ENCODE measurements at regions not wholly inside any gene's neighbourhood (a gene's known extent, or its start where the extent isn't known, plus 50 kb on each side); places are given as distances from the start of the nearest gene placed in this dataset.
A peak's percentile ranks its signal among the peaks of the same experiment; 100 is the strongest.

DNA sequence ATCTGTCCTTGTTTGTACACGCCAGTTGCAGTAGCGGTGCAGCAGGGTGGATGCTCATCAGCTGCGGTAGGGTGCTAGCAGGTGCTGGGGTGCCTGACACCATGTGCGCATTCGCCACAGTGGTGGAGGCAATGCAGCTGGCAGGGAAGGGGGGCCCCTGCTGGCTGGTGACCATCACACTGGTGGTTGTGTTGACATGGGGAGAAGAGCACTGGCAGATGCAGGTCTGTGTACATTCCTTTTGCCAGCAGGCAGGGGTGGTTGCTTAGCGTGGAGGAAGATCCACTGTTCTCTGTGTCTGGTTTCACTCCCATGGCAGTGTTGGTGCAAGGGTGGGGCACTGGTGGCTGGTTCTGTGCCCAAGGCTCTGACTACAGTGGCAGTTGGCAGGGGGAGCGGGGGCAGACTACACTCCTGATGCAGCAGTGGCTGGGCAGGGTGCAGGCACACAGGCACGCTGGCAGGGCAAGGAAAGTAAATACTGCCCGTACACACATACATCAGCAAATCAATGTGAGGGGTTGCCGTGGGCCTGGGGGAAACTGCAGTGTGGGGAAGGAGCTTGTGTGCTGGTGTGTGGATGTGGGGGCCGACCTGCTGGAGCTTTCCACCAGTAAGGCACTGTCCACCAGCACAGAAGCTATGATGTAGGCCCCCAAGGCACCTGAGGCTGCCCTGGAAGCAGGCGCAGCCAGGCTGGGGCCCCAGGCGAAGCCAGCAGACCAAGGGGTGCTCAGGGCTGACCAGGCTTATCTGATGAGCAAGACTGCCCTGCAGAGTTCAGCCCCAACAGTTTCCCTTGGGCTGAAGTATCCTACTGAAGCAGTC lies 87.2 kb upstream of the UNC5B start:
- ATAC-seq (ENCODE audit: low read depth): no peak
- no peak overlapping the region for H3K27ac Mint-ChIP-seq
- H3K4me3 Mint-ChIP-seq: no peak overlapping the region
- no peak for DNase-seq
- H3K27me3 Mint-ChIP-seq: peaks cover 36% of the 10 kb centered on the region
- H3K9me3 Mint-ChIP-seq: no peaks in the 10 kb centered on the region
- POLR2A ChIA-PET: no interaction called here
- no peaks in the 10 kb centered on the region for H3K36me3 Mint-ChIP-seq
- peaks cover 9% of the 10 kb centered on the region for H3K4me1 Mint-ChIP-seq

DNA sequence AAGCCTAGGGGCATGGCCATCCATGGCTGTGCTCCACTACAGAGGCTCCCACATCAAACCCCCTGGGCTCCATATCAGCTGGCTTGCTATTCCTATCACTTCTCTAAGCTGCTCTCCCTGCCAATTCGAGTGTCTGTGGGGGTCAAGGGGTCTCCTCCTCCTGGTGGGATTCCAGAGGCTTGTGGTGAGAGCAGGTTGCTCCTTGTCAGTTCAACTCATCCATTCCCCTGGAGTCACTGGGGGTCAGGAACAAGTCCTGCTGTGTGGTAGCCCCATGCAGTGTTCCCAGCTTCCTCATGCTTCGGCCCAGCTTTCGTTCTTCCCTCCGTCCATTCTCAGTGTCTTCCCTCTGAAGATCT lies 86.6 kb upstream of the UNC5B start:
- H3K4me1 Mint-ChIP-seq: peaks cover 9% of the 10 kb centered on the region

DNA sequence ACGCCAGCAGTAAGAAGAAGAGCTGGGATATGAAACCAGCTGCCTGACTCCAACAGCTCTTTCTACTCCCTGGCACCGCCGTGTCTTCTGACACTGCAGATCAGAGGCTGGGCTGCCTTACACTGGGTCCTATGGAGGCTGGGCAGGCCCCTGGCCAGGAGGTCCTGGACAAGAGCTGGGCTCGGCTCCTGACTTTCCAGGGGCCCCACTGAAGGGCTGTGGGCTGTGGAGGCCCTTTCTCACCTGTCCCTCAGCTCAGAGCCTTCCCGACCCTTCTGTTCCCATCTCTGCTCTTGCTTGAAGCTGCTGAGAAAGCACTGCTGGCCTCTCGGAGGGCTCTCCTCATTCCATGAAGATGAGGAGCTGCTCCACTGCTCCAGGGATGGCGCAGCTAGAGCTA lies 85.9 kb upstream of the UNC5B start:
- ATAC-seq (ENCODE audit: low read depth) (no peak), DNase-seq (no peak)
- Mint-ChIP-seq H3K27ac (no peak overlapping the region), H3K36me3 (no peaks in the 10 kb centered on the region), H3K9me3 (no peaks in the 10 kb centered on the region), H3K4me1 (peaks cover 9% of the 10 kb centered on the region), H3K27me3 (peaks cover 35% of the 10 kb centered on the region), H3K4me3 (no peak overlapping the region)
- POLR2A ChIA-PET: no interaction called here

More for the DNA sequence above, 86.6 kb upstream of the UNC5B start:
- H3K4me3 Mint-ChIP-seq: no peak overlapping the region
- no peak for DNase-seq
- POLR2A ChIA-PET: no interaction called here
- H3K36me3 Mint-ChIP-seq: no peaks in the 10 kb centered on the region
- H3K9me3 Mint-ChIP-seq: no peaks in the 10 kb centered on the region
- no peak for ATAC-seq (ENCODE audit: low read depth)
- peaks cover 39% of the 10 kb centered on the region for H3K27me3 Mint-ChIP-seq
- no peak overlapping the region for H3K27ac Mint-ChIP-seq

DNA sequence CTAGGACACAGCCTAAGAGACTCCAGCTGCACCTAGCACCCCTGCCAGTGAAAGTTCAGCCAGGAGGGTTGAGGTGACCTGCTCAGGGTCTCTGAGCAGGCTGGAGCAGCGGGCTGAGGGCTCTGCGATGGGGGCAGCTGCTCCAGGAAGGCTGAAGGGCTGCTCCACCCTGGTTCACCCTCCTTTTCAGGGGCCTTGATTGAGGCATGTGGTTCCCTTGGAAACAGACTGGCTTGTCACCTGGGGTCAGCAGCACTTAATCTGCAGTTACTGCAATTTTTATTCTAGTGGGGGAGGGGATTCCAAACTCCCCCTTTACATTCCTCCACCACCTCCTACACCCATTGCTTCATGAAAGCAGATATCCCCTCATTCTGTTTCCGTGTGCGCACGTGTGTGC lies 85.3 kb upstream of the UNC5B start:
- Mint-ChIP-seq H3K36me3 (no peaks in the 10 kb centered on the region), H3K4me1 (peaks cover 9% of the 10 kb centered on the region), H3K27me3 (peaks cover 30% of the 10 kb centered on the region), H3K27ac (no peak overlapping the region), H3K4me3 (no peak overlapping the region), H3K9me3 (no peaks in the 10 kb centered on the region)
- ATAC-seq (ENCODE audit: low read depth) (no peak), DNase-seq (no peak)
- POLR2A ChIA-PET: no interaction called here

DNA sequence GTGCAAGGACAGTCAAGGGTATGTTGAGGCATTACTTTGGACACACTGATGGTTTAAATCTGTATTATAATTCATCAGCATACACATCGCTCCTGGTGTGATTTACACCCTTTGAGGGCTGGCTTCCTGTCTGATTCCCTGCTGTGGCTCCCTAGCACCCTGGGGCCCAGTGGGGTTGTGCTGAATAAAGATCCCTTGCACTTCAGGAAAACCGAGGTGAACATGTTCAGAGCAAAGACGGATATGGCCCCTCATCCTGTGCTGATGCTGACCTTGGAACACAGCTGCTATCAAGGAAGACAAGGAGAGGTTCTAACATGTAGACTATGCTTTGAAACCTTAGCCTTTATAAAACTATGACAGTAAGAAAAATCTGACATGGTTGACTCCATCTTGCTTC lies 84.6 kb upstream of the UNC5B start:
- no peak overlapping the region for H3K4me3 Mint-ChIP-seq
- no peaks in the 10 kb centered on the region for H3K36me3 Mint-ChIP-seq
- POLR2A ChIA-PET: interaction anchor here (0.6 kb wide), 1 partner anchor 1917 kb away, joined by 3 read pairs; no protein-coding TSS in a partner anchor
- H3K27ac Mint-ChIP-seq: no peak overlapping the region
- ATAC-seq (ENCODE audit: low read depth) (no peak), DNase-seq (no peak)
- H3K9me3 Mint-ChIP-seq: no peaks in the 10 kb centered on the region
- H3K27me3 Mint-ChIP-seq: peaks cover 26% of the 10 kb centered on the region
- peaks cover 13% of the 10 kb centered on the region for H3K4me1 Mint-ChIP-seq

DNA sequence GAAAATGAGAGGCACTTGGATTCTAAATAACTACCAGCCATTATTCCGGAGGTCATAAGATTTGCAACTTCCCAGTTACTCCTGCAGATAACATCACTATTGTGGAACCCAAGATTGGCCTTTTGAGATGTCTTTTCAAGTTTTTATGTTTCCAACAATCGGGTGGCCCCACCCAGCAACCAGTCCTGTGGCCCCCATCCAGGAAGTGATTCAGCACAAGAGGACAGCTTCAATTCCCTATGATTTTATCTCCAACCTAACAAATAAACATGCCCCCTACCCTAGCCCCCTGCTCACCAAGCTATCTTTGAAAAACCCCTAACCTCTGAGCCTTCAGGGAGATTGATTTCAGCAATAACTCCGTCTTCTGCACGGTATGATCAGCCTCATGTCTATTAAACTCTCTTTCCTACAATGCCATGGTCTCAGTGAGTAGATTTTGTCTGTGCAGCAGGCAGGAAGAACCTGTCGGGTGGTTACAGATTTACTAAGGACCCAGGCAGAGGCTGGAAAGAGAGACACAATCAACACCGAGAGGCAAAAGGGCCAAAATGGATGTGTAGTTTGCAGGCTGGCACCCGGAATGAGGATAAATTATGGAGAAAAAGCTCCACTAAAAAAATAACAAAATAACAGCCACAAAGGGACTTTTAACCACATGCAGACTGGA lies 83.9 kb upstream of the UNC5B start:
- DNase-seq (no peak), ATAC-seq (ENCODE audit: low read depth) (no peak)
- Mint-ChIP-seq H3K9me3 (no peaks in the 10 kb centered on the region), H3K27ac (peak overlapping the region; percentile 22), H3K4me3 (peak overlapping the region; percentile 37), H3K36me3 (no peaks in the 10 kb centered on the region), H3K27me3 (peaks cover 21% of the 10 kb centered on the region), H3K4me1 (peaks cover 15% of the 10 kb centered on the region)
- POLR2A ChIA-PET: interaction anchor here (0.6 kb wide), 1 partner anchor 1916 kb away, joined by 3 read pairs; no protein-coding TSS in a partner anchor

DNA sequence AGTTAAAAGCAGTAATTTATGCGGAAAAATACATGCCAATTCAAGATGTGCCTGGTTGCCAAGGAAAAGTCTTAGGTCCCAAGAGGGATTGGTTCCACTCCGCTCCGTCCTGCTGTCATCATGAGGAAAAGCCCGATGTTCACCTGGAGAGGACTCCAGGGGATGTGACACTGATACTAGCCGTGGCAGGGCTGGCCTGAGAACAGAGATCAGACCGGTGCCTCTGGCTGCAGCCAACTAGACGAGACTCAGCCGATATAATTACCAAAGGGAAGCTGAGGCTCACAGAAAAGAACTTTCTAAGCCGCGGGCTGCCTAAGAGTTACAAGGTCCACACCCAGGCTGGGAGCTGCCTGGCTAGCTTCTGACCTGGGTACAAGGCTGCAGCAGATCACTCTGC lies 81.3 kb upstream of the UNC5B start:
- H3K9me3 Mint-ChIP-seq: no peaks in the 10 kb centered on the region
- no peak for ATAC-seq (ENCODE audit: low read depth)
- POLR2A ChIA-PET: no interaction called here

DNA sequence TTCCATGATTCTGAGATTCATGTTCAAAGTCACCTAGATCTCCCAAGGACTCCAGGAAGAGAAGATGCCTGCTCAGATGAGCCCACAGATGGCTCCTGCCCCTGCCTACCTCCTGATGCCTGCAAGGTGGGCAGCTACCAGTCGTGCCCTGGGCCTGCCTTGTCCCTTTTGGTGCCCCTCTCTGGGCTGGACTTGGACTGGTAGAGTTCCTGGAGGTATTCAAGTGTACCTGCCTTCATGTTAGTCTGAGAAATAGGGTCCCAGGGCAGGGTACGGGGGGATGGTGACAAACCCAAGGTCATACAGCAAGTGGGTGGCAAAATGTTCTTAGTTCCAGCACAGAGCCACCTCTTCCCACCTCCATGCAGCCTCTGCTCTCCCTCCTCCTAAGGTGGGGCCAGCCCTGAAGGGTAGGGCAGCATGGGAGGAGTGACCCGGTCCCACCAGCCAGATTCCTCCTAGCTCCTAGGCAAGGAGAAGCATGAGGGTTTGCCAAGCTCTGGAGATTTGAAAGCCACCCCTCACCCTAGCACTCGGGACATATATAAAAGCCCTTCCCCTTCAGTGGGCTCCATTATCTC lies 80.8 kb upstream of the UNC5B start:
- no peak overlapping the region for H3K27ac Mint-ChIP-seq
- no peaks in the 10 kb centered on the region for H3K36me3 Mint-ChIP-seq
- peaks cover 15% of the 10 kb centered on the region for H3K4me1 Mint-ChIP-seq
- H3K9me3 Mint-ChIP-seq: no peaks in the 10 kb centered on the region
- ATAC-seq (ENCODE audit: low read depth) (no peak), DNase-seq (no peak)
- H3K4me3 Mint-ChIP-seq: no peak overlapping the region
- peaks cover 17% of the 10 kb centered on the region for H3K27me3 Mint-ChIP-seq
- POLR2A ChIA-PET: no interaction called here

More for the DNA sequence above, 81.3 kb upstream of the UNC5B start:
- Mint-ChIP-seq H3K4me3 (no peak overlapping the region), H3K27me3 (peaks cover 17% of the 10 kb centered on the region), H3K36me3 (no peaks in the 10 kb centered on the region), H3K4me1 (peaks cover 15% of the 10 kb centered on the region), H3K27ac (no peak overlapping the region)
- DNase-seq: no peak

DNA sequence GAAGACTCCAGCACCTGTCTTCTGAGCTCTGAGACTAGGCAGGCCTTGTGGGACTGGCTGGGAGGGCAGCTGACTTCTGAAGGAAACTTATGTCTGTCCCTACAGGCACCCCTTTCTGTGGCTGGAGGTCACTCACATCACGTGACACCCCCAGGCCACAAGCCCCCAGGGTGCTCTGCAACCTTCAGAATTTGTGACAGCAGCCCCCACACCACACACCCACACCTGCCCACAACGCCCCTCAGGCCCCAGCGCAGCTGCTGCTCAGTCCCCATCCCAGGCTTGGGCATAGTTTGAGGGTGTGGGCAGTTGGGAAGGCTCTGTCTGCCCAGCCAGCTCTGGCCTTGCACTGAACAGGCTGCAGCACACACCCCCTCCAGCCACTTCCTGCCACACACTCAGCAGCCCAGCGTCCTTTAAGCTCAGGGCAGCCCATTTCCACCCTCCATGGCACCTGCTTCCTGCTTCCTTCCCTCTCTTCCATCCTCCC lies 80.0 kb upstream of the UNC5B start:
- no peaks in the 10 kb centered on the region for H3K9me3 Mint-ChIP-seq
- no peak overlapping the region for H3K4me3 Mint-ChIP-seq
- DNase-seq: no peak
- H3K27ac Mint-ChIP-seq: no peak overlapping the region
- peaks cover 17% of the 10 kb centered on the region for H3K27me3 Mint-ChIP-seq
- H3K36me3 Mint-ChIP-seq: no peaks in the 10 kb centered on the region
- POLR2A ChIA-PET: no interaction called here
- no peak for ATAC-seq (ENCODE audit: low read depth)
- peaks cover 15% of the 10 kb centered on the region for H3K4me1 Mint-ChIP-seq

DNA sequence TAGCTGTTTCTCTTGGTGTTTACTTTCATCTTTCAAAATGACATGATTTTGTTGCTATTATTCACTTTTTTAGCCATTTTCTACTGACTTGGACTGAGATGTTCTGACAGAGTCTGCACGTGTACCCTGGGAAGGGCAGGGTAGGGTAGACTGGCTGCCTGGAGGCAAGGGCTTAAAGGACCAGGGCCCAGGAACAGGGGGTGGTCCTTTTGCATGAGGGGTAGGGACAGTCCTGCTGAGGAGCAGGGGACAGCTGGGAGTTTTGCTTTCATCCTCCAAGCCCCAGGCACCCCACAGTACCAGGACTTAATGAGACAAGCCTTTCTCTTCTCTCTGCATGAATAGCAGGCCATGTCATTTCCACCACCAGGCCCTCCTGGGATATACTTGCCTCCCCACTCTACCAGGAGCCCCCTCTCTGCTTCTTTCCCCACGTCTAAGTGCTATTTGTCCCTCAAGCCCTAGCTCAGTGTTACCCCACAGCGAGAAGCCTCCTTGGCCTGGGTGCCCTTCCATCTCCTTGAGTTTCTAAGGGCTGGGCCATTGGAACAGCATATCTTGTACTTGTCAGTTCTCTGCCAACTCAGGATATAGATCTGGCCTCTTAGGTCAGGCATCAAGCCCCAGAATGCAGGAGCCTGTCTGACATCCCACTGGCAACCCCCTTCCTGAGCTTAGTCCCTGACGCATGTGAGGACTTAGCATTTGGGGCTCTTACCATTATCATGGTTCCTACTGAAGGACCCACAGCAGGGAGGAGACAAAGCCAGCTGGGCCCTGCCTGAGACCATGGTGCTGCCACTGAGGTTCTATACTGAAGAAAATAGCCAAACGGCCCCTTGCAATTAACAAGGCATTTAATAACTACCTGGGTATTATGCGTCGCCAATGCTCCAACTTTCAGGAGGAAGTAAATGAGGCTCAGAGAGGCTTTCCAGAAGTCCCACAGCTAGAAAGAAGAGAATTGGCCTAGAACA lies 78.4 kb upstream of the UNC5B start:
- DNase-seq (no peak), ATAC-seq (ENCODE audit: low read depth) (no peak)
- H3K9me3 Mint-ChIP-seq: no peaks in the 10 kb centered on the region
- no peak overlapping the region for H3K4me3 Mint-ChIP-seq
- POLR2A ChIA-PET: no interaction called here
- H3K4me1 Mint-ChIP-seq: peaks cover 6% of the 10 kb centered on the region
- no peaks in the 10 kb centered on the region for H3K36me3 Mint-ChIP-seq
- no peak overlapping the region for H3K27ac Mint-ChIP-seq
- H3K27me3 Mint-ChIP-seq: peaks cover 17% of the 10 kb centered on the region

DNA sequence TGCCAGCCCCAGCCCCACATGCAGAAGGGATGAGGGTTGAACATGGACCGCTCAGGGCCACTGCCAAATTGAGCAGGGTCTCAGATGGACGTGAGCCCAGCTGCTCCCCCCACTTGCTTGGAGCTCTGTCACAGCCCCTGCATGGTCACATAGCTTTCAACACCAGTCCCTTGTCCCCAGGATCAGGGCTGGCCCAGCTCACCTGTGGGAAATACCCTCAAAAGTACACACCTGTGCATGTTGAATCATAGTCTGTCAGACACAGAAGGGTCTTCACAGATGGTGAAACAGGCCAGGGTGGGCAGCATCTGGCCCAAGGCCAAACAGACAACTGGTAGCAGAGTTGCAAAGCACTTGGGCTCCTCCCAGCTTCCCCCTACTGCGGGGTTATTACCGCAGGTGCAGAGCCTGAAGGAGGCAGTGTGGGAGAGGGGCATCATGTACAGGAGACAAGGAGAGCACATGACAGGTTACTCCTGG lies 77.6 kb upstream of the UNC5B start:
- Mint-ChIP-seq H3K27me3 (peaks cover 17% of the 10 kb centered on the region), H3K36me3 (no peaks in the 10 kb centered on the region), H3K27ac (no peak overlapping the region), H3K9me3 (no peaks in the 10 kb centered on the region), H3K4me1 (peaks cover 6% of the 10 kb centered on the region), H3K4me3 (no peak overlapping the region)
- DNase-seq (no peak), ATAC-seq (ENCODE audit: low read depth) (no peak)
- POLR2A ChIA-PET: no interaction called here

DNA sequence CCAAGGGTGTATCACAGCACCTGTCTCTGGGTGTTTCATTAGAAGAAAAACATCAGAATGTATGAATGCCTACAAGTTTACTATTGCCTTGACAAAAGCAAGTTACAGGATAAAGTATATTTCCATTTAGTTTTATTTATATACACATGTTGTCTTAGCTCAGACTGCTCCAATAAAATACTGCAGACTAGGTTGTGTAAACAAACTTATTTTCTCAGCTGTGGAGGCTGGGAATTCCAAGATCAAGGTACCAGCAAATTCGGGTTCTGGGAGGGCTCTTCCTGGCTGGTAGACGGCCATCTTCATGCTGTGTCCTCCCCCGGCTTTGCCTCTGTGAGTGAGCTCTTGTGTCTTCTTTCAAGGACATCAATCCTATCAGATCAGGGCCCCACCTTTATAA lies 77.1 kb upstream of the UNC5B start:
- Mint-ChIP-seq H3K4me3 (no peak overlapping the region), H3K27me3 (peaks cover 14% of the 10 kb centered on the region), H3K4me1 (peaks cover 6% of the 10 kb centered on the region), H3K27ac (no peak overlapping the region), H3K9me3 (no peaks in the 10 kb centered on the region), H3K36me3 (no peaks in the 10 kb centered on the region)
- ATAC-seq (ENCODE audit: low read depth) (no peak), DNase-seq (no peak)
- POLR2A ChIA-PET: no interaction called here

Measured in activated naive CD8-positive, alpha-beta T cell treated with anti-CD3 and anti-CD28 coated beads, Interleukin-2, amount 10 ng/mL, durations not matched to agents 7 days and 5 days (primary cell).